GM13976 (cell line): ENCODE measurements at regions not wholly inside any gene's neighbourhood (a gene's known extent, or its start where the extent isn't known, plus 50 kb on each side); places are given as distances from the start of the nearest gene placed in this dataset.

Experiments used
- DNase-seq: peaks from one replicate; pipeline ENCODE4 v3.0.0; 2012; ENCODE audit warnings: low spot score
- CTCF ChIP-seq: IDR thresholded peaks from 2 replicates; pipeline ENCODE4 v1.5.1; 2012; ENCODE audit warnings: borderline replicate concordance, mild to moderate bottlenecking; ENCODE audit not compliant: insufficient read depth; ENCODE audit errors: extremely low read depth, missing control alignments, control extremely low read depth
- in situ Hi-C: fragments of 300-500 bp; cut with MboI; formaldehyde crosslinking; loops from one replicate; pipeline ENCODE4 v1.12.0; 2022; ENCODE audit warnings: low sequenced_read_pairs, mixed read lengths, inconsistent platforms; ENCODE audit not compliant: unreplicated experiment

- no peak for TF ChIP-seq CTCF
- in situ Hi-C loops, result no loop called here
- DNase-seq, result no peak
Measured at GRCh38 chr2:95539290-95539689, 52.5 kb upstream of the TRIM43 start.

GRCh38 chr2:95539836-95540235 lies 52.0 kb upstream of the TRIM43 start:
- DNase-seq, result peak; percentile 38
- no peak for TF ChIP-seq CTCF
- in situ Hi-C loops, result no loop called here
